MM.1S (cell line): ENCODE measurements at regions not wholly inside any gene's neighbourhood (a gene's known extent, or its start where the extent isn't known, plus 50 kb on each side); places are given as distances from the start of the nearest gene placed in this dataset.

Source experiments
- EZH2 ChIP-seq: fragments of 300-600 bp; sonication (generic); optimal IDR thresholded peaks from 2 replicates; pipeline ENCODE3; 2017; ENCODE audit warnings: low read depth, mild to moderate bottlenecking, antibody characterized with exemption, low read length, mixed read lengths
- EZH2phosphoT487 ChIP-seq: fragments of 300-600 bp; sonication (generic); IDR thresholded peaks from 2 replicates; pipeline ENCODE4 v1.6.1; 2018; ENCODE audit warnings: antibody characterized with exemption, low read length
- TF ChIP-seq, protein P1 (sequence below): fragments of 300-600 bp; sonication (generic); IDR thresholded peaks from 2 replicates; pipeline ENCODE4 v1.5.1; 2016; ENCODE audit warnings: antibody characterized with exemption, low read length, mixed read lengths

DNA sequence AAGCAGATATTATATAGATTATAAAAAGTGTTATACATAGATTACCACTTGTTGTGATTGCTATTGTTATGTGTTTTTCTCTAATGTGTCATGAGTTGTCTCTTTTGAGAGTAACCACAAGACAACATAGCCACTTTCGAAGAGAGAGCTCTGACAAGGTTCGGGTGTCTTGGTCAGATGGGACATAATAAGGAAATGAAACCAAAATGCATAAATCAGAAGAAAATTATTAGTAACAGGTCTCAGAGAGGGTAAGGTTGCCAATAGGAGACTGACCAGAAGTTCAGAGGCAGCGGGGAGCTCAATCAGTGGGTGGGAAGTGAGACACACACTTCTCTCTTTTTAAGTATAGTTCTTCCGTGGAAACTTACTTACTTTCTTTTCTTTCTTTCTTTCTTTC lies 639.2 kb upstream of the POT1 start:
- TF ChIP-seq, protein P1, sequence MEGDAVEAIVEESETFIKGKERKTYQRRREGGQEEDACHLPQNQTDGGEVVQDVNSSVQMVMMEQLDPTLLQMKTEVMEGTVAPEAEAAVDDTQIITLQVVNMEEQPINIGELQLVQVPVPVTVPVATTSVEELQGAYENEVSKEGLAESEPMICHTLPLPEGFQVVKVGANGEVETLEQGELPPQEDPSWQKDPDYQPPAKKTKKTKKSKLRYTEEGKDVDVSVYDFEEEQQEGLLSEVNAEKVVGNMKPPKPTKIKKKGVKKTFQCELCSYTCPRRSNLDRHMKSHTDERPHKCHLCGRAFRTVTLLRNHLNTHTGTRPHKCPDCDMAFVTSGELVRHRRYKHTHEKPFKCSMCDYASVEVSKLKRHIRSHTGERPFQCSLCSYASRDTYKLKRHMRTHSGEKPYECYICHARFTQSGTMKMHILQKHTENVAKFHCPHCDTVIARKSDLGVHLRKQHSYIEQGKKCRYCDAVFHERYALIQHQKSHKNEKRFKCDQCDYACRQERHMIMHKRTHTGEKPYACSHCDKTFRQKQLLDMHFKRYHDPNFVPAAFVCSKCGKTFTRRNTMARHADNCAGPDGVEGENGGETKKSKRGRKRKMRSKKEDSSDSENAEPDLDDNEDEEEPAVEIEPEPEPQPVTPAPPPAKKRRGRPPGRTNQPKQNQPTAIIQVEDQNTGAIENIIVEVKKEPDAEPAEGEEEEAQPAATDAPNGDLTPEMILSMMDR = no peak
- TF ChIP-seq EZH2 (no peak), EZH2phosphoT487 (no peak)
